Thyroid gland (tissue), 4 donors: ENCODE measurements at regions not wholly inside any gene's neighbourhood (a gene's known extent, or its start where the extent isn't known, plus 50 kb on each side); places are given as distances from the start of the nearest gene placed in this dataset.

ENCODE experiments used
- CTCF ChIP-seq, 6 experiments: fragments of 200-600 bp in 3 of 6; fragments of 450-650 bp in 3 of 6; sonication (generic) in 3 of 6; IDR thresholded peaks; one replicate each; pipeline ENCODE4 v1.5.1; 2016 to 2019; ENCODE audit warnings: antibody characterized with exemption in 6 of 6, mild to moderate bottlenecking in 2 of 6, inconsistent platforms in 1 of 6, moderate library complexity in 1 of 6
- POLR2A ChIP-seq, 2 donors: fragments of 450-650 bp; IDR thresholded peaks; one replicate each; pipeline ENCODE4 v1.6.1; 2017; ENCODE audit warnings: antibody characterized with exemption in 2 of 2, mild to moderate bottlenecking in 2 of 2, moderate library complexity in 1 of 2

GRCh38 chr15:35702946-35703495 lies 157.1 kb upstream of the DPH6 start:
- TF ChIP-seq CTCF (IDR thresholded peaks at IDR 0.05) = no peak
- TF ChIP-seq POLR2A (IDR thresholded peaks at IDR 0.05) = no peak
